HepG2 (cell line): ENCODE measurements at regions not wholly inside any gene's neighbourhood (a gene's known extent, or its start where the extent isn't known, plus 50 kb on each side); places are given as distances from the start of the nearest gene placed in this dataset.
"Not testable (repeated sequence)": the region's sequence is repeated elsewhere in the genome, so short reads cannot be mapped to it uniquely, and the experiment has no call there.

Experiments used
- ATAC-seq: fragments of 200-7000 bp; cut with Tn5 transposase; 3 replicates; pipeline ENCODE4 v1.9.1; 2020; ENCODE audit warnings: mild to moderate bottlenecking, moderate library complexity
- BruUV-seq: library from RNA; stranded (reverse); fragments of 400-500 nt; replicated peaks from 2 replicates; lab custom pipeline; 2021; lab: Mats Ljungman, UMichigan
- CTCF ChIA-PET: fragments of 300-600 bp; formaldehyde crosslinking; extraction: SDS; loops from one replicate; lab custom pipeline; 2021; ENCODE audit warnings: low total read pairs, inconsistent platforms, low intra/inter-chr PET ratio; lab: Yijun Ruan, JAX
- POLR2A ChIA-PET: fragments of 350-600 bp; sonication (Branson Sonifier 250); formaldehyde crosslinking; loops from one replicate; lab custom pipeline; 2020; ENCODE audit warnings: antibody characterized with exemption, inconsistent platforms; lab: Yijun Ruan, JAX
- DNase-seq: peaks from one replicate; pipeline ENCODE4 v3.0.0-alpha.2; 2015; ENCODE audit warnings: low spot score
- FAIRE-seq: peaks from 3 replicates; lab custom pipeline; 2011; peaks lifted over from hg19 to GRCh38; lab: Jason Lieb, UNC
- H2AFZ ChIP-seq: one replicate; pipeline ENCODE4 v1.6.1; 2011; ENCODE audit warnings: low read length, inconsistent platforms
- H3K27ac ChIP-seq: fragments of 300-600 bp; 3 replicates; pipeline ENCODE4 v1.8.0; 2011; ENCODE audit warnings: mixed run types, mild to moderate bottlenecking, mixed read lengths, low read length, inconsistent platforms; ENCODE audit not compliant: insufficient read depth; ENCODE audit errors: extremely low read length
- H3K27me3 ChIP-seq, 2 experiments: fragments of 200-600 bp in 1 of 2; 2 replicates in 1 of 2; 3 replicates in 1 of 2; pipeline versions ENCODE4 v1.6.0 to v1.8.0; 2011; ENCODE audit warnings: low read length in 2 of 2, mild to moderate bottlenecking in 2 of 2, moderate library complexity in 2 of 2, inconsistent platforms in 1 of 2; ENCODE audit not compliant: insufficient read depth in 2 of 2, control insufficient read depth in 1 of 2
- H3K36me3 ChIP-seq, 2 experiments: fragments of 200-600 bp in 1 of 2; replicated peaks in 1 of 2; 2 replicates in 1 of 2; 3 replicates in 1 of 2; pipeline versions ENCODE4 v1.5.1 to v1.8.0; 2011; ENCODE audit warnings: low read length in 2 of 2, inconsistent platforms in 1 of 2; ENCODE audit not compliant: insufficient read depth in 2 of 2, control insufficient read depth in 1 of 2
- H3K4me1 ChIP-seq: 2 replicates; pipeline ENCODE4 v1.5.1; 2012; ENCODE audit warnings: low read length, inconsistent platforms; ENCODE audit not compliant: insufficient read depth
- H3K4me2 ChIP-seq: 2 replicates; pipeline ENCODE4 v1.6.0; 2011; ENCODE audit warnings: low read depth, low read length, inconsistent platforms
- H3K4me3 ChIP-seq, 3 experiments: fragments of 200-600 bp in 1 of 3; sonication (generic), shearing (Covaris generic) in 1 of 3; replicated peaks in 1 of 3; 2 replicates each; pipeline ENCODE4 v1.5.1; 2011 to 2016; ENCODE audit warnings: low read length in 3 of 3, inconsistent platforms in 2 of 3, low read depth in 2 of 3, mild to moderate bottlenecking in 2 of 3, control low read depth in 1 of 3, mixed read lengths in 1 of 3; ENCODE audit not compliant: insufficient read depth in 1 of 3
- H3K79me2 ChIP-seq: one replicate; pipeline ENCODE4 v1.6.1; 2011; ENCODE audit warnings: low read length, inconsistent platforms; ENCODE audit not compliant: insufficient read depth
- H3K9ac ChIP-seq: 2 replicates; pipeline ENCODE4 v1.6.0; 2011; ENCODE audit warnings: mild to moderate bottlenecking, low read depth, low read length, inconsistent platforms; ENCODE audit not compliant: insufficient read depth
- H3K9me3 ChIP-seq: 2 replicates; pipeline ENCODE4 v1.5.1; 2012; ENCODE audit warnings: mild to moderate bottlenecking, low read length
- H4K20me1 ChIP-seq: 2 replicates; pipeline ENCODE4 v1.6.0; 2011; ENCODE audit warnings: inconsistent platforms, mild to moderate bottlenecking, low read length, moderate library complexity; ENCODE audit not compliant: insufficient read depth
- BHLHE40 ChIP-seq: IDR thresholded peaks from 2 replicates; pipeline ENCODE4 v1.6.1; 2011; ENCODE audit warnings: low read length, improper control_type of control experiment
- SP4 ChIP-seq: sonication (generic); formaldehyde crosslinking; IDR thresholded peaks from 2 replicates; pipeline ENCODE4 v1.8.1; 2023; ENCODE audit warnings: mild to moderate bottlenecking, missing genetic modification reagents
- SRF ChIP-seq: IDR thresholded peaks from 2 replicates; pipeline ENCODE4 v1.6.1; 2011; ENCODE audit warnings: mild to moderate bottlenecking, low read depth, low read length, moderate library complexity
- ZNF670 ChIP-seq: sonication (generic); formaldehyde crosslinking; IDR thresholded peaks from 2 replicates; pipeline ENCODE4 v1.8.0; 2022; ENCODE audit warnings: mild to moderate bottlenecking, missing genetic modification reagents, borderline replicate concordance
- WGBS: methylation state at CpG from one replicate; pipeline ENCODE4 v1.1.6; 2017; ENCODE audit warnings: low lambda C conversion rate; 5-methylcytosine and 5-hydroxymethylcytosine counted together
- in situ Hi-C: cut with HindIII; loops from 2 replicates; pipeline ENCODE4 v1.10.0; 2017; ENCODE audit warnings: low pct_unique_long_range_greater_than_20kb; ENCODE audit not compliant: extremely low pct_ligation_motif_present
- intact Hi-C: fragments of 100-400 bp; cut with micrococcal nuclease; formaldehyde crosslinking; loops from one replicate; pipeline ENCODE4 v1.10.0; 2022; ENCODE audit not compliant: unreplicated experiment
- TF ChIP-seq, protein P1 (sequence below): sonication (generic); formaldehyde crosslinking; IDR thresholded peaks from 2 replicates; pipeline ENCODE4 v1.9.0; 2021; ENCODE audit warnings: missing genetic modification reagents, mild to moderate bottlenecking, borderline replicate concordance

- CTCF ChIA-PET, result no interaction called here
- POLR2A ChIA-PET, result no interaction called here
- Histone ChIP-seq H2AFZ (no peak overlapping the region), H3K9ac (no peak overlapping the region), H3K9me3 (no peaks in the 10 kb centered on the region), H3K4me1 (no peaks in the 10 kb centered on the region), H3K27ac (no peak overlapping the region), H3K4me3 (no peak overlapping the region), H3K4me2 (no peak overlapping the region), H3K79me2 (no peaks in the 10 kb centered on the region), H3K27me3 (no peaks in the 10 kb centered on the region; a peak in 1 of 5 replicates), H4K20me1 (no peaks in the 10 kb centered on the region), H3K36me3 (no peaks in the 10 kb centered on the region)
- intact Hi-C loops, result no loop called here
- BruUV-seq, result no TSS peak
- TF ChIP-seq SRF (no peak), ZNF670 (CRISPR knock-in tag) (no peak), BHLHE40 (no peak), SP4 (CRISPR knock-in tag) (no peak)
- TF ChIP-seq, protein P1, sequence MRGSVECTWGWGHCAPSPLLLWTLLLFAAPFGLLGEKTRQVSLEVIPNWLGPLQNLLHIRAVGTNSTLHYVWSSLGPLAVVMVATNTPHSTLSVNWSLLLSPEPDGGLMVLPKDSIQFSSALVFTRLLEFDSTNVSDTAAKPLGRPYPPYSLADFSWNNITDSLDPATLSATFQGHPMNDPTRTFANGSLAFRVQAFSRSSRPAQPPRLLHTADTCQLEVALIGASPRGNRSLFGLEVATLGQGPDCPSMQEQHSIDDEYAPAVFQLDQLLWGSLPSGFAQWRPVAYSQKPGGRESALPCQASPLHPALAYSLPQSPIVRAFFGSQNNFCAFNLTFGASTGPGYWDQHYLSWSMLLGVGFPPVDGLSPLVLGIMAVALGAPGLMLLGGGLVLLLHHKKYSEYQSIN (CRISPR knock-in tag), result no peak
- no peak for ATAC-seq
- DNase-seq, result no peak
- in situ Hi-C loops, result no loop called here
- FAIRE-seq, result no peak
- WGBS, result 50% methylated on average over 3 of the region's 5 CpGs
These were observed 187.9 kb downstream of the VAPA start for GRCh38 chr18:10101729-10102128.

DNA sequence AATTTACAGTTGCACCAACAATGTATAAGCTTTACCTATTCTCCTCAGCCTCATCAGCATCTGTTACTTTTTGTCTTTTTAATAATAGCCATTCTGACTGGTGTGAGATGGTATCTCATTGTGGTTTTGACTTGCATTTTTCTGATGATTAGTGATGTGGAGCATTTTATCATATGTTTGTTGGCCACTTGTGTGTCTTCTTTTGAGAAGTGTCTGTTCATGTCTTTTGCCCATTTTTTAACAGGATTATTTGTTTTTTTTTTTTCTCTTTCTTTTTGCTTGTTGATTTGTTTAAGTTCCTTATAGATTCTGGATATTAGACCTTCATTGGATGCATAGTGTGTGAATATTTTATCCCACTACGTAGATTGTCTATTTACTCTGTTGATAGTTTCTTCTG is 191.3 kb downstream of the VAPA start:
- H3K9ac ChIP-seq, H3K4me3 ChIP-seq, ATAC-seq, H3K4me2 ChIP-seq, BruUV-seq, H3K36me3 ChIP-seq, intact Hi-C loops, H3K9me3 ChIP-seq, DNase-seq, H4K20me1 ChIP-seq, H3K4me1 ChIP-seq, POLR2A ChIA-PET, FAIRE-seq, H3K27ac ChIP-seq, H2AFZ ChIP-seq, in situ Hi-C loops, H3K27me3 ChIP-seq, CTCF ChIA-PET, H3K79me2 ChIP-seq: not testable (repeated sequence)
- 0% methylated on average over 1 of the region's 1 CpG for WGBS
